ENCODE measurements at regions not wholly inside any gene's neighbourhood (a gene's known extent, or its start where the extent isn't known, plus 50 kb on each side); places are given as distances from the start of the nearest gene placed in this dataset.
"Not testable (repeated sequence)": the region's sequence is repeated elsewhere in the genome, so short reads cannot be mapped to it uniquely, and the experiment has no call there.

DNA sequence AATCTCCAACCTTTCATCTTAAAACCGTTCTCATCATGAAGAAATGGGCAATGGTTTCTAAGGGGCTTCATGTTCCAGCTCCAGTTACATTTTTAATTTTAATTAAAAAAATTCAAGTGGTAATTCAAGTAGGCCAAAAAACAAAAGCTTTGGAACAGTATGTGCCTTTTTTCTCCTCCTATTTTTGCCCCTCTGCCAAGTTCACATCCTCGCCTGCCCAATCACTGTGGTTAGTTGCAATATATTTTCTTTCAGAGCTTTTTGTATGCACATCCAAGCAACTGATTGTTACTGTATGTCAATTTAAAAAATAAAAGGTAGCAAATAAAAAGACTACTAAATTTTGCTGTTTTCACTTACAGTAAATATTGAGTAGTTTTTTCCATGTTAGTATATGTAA lies 99.8 kb upstream of the B3GAT2 start:
- no peak for FAIRE-seq

DNA sequence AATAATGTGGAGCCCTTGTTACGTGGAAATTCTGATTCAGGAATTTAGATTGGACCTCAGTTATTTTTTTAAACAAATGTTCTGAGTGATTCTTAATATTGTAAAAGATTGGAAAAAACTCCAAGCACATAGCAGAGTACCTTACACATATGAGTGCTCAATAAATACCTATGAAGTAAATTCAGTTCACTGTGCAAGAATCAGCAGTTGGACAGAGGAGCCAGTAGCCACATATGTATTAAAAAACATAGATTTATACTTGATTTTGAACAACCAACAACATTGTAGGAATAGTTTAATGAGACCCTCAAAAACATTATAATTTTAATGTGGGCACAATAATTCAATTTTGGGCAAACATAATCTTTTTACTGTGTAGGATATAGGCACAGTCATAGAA lies 109.3 kb upstream of the B3GAT2 start:
- no peak for FAIRE-seq

DNA sequence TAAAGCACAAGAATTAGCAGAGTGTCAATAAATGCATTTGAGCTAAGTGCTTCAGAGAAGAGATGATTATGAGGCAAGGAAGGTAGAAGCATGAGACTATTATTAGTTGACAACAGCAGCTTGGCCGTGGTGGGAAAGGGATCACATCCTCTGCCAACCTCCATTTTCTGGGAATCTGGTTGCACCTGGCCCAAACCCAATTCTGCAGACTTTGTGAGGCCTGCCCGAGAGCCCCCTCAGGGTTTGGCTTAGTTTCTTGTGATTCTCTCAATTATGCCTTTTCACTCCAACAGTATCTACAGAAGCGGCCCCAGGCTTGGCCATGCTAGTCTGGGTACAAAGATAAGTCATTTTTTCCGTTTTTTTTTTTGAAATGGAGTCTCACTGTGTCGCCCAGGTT lies 111.0 kb upstream of the B3GAT2 start:
- no peak for FAIRE-seq

DNA sequence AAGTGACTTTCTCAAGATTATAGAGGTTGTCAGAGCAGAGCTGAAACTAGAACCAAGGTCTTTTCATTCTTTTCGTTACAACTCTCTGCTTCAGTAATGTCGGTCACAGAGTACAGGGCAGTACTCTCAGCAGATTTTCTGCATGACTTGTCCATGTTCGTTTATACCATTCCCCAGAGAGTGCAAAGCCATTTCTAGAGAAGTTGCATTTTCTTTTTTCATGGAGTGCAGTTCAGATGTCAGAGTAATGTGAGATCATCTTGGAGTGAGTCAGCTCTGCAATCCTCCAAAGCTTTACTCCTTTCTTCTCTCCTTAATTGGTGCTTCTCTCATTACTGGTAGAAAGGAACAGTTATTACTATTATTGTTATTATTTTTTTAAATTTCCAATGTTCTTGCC lies 115.6 kb upstream of the B3GAT2 start:
- no peak for FAIRE-seq

DNA sequence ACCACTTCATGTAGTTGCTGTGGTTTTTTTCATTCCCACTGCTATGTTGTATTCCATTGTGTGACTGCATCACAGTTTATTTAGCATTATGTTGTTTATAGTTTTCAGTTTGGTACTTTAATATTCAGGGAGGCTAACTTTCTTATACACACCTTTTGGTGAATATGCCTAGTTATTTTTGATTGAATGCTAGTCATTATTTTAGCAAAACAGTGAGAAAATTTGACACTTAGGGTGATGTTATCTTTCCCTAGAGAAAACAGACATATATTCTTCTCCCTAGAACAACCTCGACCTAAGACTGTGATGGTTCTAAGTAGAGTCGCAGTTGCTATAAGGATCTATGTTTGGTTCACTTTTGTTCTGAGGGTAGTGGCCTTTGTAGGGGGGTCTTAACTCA lies 120.8 kb upstream of the B3GAT2 start:
- FAIRE-seq: no peak

DNA sequence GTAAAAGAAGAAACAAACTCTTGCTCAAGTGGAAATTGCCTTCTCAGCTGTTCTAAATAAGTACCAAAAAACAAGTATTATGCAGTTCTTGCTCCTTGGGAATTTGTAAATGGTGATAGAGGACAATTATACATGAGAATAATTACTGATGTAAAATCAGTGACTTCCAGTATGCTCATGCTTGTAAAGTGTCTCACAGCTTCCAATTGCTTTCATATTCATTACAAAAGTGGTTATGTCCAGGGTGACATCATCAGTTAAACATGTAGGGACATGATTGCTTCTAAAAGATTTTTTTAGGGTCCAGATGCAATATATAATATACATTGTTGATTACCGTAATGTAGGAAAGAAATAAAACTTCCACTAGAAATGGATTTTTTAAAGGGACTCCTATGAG lies 122.8 kb upstream of the B3GAT2 start:
- FAIRE-seq: no peak

DNA sequence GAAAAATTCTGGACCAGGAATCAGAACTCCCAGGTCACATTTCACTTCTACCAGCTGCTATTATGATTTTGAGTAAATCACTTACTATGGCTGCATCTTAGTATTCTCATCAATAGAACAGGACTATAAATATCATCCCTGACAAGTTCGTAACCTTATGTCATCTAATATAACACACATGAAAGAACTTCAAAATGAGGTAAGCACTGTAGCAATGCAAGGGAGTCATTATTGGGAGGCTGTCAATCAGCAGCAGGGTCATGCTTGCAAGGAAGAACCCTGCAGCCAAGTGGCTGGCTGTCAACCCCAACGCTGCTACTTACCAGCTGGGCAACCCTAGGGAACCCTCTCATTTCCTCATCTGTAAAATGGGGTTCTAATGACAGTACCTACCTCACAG lies 123.3 kb upstream of the B3GAT2 start:
- FAIRE-seq: no peak

DNA sequence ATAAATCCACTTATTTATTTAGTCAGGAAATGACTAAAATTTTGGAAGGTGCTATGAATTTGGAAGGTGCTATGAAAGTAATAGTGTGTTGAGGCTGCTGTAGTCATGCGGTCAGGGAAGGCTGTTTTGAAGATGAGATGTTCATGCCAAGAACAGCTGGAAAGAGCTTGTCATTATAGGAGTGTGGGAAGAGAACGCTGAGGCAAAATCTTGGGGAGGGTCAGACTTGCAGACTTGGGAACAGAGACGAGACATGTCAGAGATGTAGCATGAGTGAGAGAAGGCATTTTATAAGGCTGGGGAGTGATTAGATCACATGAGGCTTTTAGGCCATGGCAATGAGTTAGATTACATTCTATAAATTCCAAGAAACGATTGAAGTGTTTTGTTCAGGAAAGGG lies 124.0 kb upstream of the B3GAT2 start:
- no peak for FAIRE-seq

DNA sequence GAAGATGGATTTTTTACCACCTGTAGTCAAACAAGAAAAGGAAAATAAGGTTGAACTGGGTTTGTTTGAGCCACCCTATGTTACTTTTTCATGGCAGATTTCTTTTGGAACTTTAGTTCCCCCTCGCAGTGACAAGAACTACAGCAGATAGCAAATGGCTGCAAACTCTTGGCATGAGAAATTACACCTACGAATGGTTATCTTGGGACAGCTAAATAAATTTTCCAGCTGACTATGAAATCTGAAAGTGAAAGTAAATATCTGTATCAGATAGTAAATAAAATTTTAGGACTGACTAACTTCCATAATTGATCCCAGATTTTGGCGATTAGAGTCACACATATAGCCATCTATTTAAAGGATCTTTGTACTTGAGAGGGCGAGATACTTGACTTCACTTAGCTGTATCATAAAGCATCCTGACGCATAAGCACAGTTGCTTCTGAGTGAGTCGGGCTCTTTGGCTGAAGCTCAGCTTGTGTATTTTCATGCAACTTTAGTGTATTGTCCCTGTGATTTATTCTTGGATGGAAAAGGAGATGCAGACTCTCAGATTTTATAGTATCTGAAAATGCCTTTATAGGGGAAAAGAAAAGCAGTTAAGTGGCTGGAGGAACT lies 125.3 kb upstream of the B3GAT2 start:
- FAIRE-seq: no peak

DNA sequence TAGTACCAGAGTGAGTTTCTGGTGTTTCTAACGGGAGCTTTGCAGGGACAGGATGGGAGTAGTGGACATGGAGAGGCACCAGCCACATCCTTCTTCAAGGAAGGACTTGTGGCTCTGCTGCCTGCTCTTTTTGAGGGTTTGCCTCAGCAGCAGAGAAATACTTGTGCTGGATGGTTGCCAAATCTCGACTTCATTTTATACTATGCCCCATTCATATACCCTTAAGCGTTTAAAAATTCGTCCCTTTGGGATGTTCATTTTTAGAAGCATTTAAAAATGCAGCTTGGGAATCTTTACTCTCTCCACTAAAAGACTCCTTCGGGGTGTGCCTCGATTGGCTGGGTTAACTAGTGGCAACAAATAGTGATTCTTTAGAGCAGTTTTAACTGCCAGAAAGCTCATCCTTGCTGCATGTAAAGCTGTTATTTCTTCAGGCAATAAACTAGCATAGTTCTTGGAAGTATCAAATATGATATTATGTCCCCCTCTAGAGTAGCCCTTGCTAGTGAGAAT lies 126.5 kb upstream of the B3GAT2 start:
- no peak for FAIRE-seq

DNA sequence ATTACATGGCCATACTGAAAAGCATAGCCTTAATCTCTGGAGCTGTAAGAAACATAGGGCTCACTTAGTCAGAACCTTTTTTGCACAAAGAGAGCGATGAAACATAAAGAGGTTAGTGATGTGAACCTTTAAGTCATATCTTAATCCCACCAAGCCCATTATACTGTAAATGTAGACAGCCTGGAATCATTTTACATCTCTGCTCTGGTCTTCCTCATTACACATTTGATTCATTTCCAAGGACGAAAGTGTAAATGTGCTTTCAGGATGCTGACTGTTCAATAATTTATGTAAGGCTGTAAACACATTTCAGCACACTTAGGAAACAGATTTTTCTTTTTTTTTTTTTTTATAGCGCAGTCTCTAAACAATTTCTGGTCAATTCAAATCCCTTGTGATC lies 131.3 kb upstream of the B3GAT2 start:
- FAIRE-seq: no peak

DNA sequence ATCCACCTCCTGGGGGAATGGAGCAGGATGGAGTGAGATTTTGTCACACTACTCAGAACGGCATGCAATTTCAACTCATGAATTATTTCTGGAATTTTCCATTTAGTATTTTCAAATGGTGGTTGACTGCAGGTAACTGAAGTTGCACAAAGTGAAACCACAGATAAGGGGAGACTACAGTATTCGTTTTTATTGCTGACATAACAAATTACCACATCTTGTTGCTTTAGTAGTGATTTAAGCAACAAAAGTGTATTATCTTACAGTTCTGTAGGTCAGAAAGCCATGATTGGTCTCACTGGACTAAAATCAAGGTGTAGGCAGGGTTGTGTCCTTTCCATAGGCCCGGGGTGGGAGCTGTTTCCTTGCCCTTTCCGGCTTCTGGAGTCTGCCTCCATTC lies 133.4 kb upstream of the B3GAT2 start:
- FAIRE-seq: no peak

DNA sequence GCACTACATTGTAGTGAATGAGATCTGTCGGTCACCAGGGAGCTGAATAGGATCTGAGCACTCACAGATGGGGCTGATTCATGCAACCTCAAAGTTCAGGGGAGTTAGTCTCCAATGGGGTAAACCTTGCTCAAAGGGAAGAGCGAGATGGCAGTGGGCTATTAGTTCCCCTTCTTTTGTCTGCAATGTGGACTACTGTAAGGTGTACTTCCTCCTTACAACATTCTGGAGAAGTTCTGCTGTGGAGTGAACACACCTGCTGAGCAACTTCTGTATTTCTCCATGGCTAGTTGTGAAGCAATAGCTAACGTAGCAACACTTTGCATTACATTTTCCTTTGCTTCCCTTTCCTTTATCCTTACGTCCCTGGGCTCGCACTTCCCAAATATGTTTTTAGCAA lies 134.3 kb upstream of the B3GAT2 start:
- no peak for FAIRE-seq

DNA sequence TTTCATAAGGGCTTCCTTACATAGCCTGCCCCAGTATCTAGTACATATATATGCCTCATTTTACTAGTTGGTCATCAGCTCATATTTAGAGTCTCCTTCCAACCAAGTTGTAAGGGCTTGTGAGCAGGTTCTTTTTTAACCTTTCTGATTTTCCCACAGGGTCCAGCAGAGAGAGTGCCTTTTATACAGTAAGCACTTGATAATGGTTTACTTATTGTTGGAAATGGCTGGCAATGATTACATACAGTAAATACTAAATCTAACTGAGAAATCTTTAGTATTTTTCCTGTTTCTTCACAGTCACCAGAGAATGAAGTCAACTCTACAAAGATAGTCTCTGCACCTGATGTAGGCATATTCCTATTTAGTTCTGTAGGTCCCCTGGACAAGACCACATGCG lies 135.1 kb upstream of the B3GAT2 start:
- no peak for FAIRE-seq

DNA sequence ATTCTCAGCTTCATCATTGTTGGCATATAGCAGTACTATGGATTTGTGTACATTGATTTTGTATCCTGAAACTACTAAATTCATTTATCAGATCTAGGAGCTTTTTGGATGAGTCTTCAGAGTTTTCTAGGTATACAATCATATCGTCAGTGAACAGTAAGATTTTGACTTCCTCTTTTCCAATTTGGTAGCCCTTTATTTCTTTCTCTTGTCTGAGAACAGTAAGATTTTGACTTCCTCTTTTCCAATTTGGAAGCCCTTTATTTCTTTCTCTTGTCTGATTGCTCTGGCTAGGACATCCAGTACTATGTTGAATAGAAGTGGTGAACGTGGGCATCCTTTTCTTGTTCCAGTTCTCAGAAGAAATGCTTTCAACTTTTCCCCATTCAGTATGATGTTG lies 140.4 kb upstream of the B3GAT2 start:
- not testable (repeated sequence) for FAIRE-seq

DNA sequence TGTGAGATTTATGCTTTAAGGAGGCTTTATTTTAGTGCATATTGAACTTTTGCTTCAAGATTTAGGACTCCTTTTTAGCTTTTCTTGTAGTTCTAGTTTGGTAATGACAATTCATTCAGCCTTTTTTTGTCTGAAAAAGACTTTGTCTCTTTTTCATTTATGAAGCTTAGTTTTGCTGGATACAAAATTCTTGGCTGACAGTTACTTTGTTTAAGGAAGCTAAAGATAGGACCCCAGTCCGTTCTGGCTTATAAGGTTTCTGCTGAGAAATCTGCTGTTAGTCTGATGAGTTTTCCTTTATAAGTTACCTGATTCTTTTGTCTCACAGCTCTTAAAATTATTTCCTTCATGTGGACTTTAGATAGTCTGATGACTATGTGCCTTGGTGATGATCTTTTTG lies 142.8 kb upstream of the B3GAT2 start:
- FAIRE-seq: no peak

DNA sequence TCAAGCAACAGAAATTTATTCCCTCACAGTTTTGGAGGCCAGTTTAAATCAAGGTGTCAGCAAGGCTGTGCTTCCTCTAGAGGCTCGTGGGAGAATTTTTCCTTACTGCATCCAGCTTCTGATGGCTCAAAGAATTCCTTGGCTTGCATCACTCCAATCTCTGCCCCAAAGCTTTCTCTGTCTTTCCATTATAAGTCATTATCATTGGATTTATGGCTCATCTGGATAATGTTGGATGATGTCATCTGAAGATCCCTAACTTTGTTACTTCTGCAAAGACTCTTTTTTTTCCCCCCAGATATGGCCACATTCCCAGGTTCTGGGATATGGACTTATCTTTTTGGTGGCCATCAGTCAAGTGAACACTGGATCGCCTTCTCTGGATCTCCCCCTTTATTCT lies 146.3 kb upstream of the B3GAT2 start:
- FAIRE-seq: no peak

DNA sequence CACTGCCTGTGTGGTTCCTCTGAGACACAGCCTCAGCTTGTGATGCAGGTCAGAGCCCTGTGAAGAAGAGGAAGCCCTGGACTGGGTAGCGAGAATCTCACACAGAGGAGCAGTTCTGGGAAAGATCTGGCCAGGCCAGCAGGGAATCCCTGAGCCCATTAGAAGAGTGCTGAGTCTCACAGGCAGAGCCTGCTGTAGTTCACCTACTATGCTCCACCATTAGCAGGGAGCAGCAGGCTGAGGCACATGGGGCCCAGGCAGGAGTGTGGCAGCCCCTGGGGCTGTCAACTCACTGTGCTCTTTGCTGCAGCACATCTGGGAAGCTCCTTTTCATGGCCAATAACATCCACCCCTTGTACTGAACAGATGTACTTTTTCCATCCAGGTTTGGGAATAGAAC lies 146.8 kb upstream of the B3GAT2 start:
- FAIRE-seq: no peak

DNA sequence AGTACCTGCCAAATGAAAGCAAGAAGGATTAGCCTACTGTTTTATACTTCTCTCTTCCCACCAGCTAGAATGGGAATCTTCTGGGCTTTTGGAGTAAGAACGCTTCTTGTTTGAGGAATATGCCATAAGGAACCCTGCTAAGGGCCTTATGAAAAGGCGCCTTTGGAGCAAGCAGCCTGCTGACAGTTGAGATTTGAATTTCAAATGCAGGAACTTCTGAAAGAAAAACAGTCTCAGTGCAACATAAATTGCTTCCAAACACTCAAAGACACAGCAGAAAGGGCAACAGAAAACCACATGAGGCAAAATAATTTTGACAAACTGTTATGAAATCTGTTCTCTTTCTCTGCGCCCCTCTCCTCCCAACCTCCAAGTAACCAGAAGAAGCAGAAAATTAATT lies 149.4 kb upstream of the B3GAT2 start:
- no peak for FAIRE-seq

DNA sequence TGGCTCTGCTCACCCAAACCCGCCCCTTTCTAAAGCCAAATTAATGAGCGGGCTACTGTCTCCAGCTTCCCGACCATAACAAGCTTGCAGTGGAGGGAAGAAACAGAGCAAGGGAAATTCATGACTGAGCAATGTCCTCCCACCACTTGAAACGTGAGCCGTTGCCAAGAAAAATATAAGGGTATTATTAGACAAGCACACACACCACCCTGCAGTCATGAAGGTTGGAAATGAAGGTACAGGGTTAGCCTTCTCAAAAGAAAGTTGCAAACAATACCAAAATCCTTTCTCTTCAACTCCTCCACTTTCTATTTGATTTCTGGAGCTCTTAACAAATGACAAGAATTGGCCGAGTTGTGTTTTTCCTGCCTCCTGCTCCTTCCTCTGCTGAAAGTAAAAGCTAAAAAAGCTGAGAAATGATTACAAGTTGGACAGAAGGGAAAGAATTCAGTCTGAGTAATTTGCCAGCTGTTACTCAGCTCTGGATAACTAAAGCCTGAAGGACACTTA lies 151.1 kb upstream of the B3GAT2 start:
- FAIRE-seq: no peak

DNA sequence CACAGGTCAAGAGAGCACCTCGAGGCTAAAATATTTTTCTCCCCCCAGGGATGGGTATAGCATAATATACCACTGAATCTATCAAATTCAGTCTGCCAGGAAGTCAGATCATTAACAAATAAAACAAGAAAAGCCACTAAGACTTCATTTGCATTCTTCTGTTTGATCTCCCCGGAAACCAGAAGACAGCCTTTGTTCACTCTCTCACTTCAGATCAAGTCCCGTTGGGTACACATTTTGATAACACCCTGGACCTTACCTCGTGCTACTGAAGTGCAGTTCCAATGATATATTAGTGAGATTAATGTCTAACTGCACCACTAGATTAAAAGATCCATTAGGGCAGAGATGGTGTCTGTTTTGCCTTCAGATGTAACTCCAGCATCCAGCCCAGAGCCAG lies 157.7 kb upstream of the B3GAT2 start:
- FAIRE-seq: no peak

DNA sequence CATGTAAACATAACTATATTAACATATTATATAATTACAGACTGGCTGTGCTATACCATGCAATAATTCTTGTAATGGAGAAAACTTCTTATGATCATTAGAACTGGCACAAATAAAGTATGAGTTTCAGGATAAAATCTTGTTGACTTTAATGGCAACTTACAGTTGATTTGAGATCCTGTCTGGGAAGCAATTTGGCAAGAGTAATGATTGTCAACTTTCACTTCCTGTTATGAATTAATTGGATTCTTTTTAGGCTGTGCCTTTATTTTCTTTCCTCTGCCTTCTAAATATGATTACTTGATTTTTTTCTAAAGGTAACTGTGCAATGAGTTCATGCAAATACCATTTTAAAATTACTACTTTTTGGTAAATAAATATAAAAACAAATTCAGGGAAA lies 158.1 kb upstream of the B3GAT2 start:
- FAIRE-seq: no peak

DNA sequence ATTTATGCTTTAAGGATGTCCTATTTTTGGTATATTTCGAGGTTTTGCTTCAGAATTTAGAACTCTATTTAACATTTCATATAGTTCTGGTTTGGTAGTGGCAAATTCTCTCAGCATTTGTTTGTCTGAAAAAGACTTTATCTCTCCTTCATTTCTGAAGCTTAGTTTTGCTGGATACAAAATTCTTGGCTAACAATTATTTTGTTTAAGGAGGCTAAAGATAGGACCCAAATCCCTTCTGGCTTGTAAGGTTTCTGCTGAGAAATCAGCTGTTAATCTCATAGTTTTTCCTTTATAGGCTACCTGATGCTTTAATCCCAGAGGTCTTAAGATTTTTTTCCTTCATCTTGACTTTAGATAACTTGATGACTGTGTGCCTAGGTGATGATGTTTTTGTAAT lies 162.7 kb upstream of the B3GAT2 start:
- FAIRE-seq: no peak

DNA sequence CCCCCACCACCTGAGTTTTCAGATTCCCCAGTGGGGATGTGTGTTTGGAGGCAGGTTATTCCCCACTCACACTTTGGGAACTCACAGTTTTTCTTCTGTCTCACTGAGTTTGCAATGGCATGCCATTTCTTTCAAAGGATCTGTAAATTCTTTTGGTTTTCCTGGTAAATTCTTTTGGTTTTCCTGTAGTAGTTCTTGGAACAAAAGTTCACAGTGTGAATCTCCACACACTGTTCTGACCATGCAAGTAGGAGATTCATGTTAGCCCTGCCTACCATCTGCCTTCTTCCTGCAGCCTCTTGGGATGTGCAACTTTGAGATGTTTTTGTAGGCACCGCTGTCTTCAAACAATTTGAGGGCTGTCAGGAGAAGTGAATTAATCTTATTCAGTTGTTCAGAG lies 165.6 kb upstream of the OGFRL1 start:
- no peak for FAIRE-seq

DNA sequence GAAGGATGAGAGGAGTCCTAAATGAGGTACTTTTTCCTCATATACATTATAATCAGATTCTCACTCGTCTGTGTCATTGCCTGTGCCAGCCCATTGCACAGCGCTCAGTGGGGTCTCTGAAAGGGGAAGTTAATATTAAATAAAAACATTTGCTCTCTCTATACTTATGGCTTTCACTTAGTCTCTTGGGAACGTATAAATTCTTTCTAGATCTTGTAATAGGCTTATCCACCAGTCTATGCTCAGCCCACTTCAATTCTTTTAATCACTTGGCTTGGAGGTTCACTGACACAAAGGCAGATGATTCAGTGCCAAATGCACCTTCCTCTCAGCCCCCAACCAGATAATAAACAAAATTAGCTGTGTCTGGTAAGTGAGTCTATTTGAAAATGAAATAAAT lies 164.3 kb upstream of the OGFRL1 start:
- FAIRE-seq: no peak

DNA sequence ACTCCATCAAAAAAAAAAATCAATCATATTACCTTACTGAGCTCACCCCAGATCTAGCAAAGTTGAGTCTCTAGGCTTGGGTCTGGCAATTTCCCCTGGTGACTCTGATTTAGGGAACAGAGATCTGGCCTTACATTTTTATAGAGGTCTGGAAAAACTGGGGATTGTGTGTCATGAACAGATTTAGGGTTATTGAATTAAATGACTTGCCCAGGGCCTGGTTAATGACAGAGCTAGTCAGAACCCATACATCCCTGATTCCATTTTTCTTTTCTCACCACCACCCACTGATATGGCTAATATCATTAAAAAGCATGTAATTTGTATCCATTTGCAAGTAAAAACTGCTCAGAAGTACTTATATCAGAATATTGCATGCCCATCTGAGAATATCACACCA lies 163.4 kb upstream of the OGFRL1 start:
- FAIRE-seq: no peak
